Astrocyte (in vitro differentiated cells and primary cell): ENCODE measurements at regions not wholly inside any gene's neighbourhood (a gene's known extent, or its start where the extent isn't known, plus 50 kb on each side); places are given as distances from the start of the nearest gene placed in this dataset.

Source experiments
- DNase-seq: peaks from one replicate; pipeline ENCODE4 v3.0.0-alpha.2; 2010; ENCODE audit warnings: low read depth
- FAIRE-seq: peaks from 2 replicates; lab custom pipeline; 2011; peaks lifted over from hg19 to GRCh38; lab: Jason Lieb, UNC
- H2AFZ ChIP-seq: 2 replicates; pipeline ENCODE4 v1.6.0; 2012; ENCODE audit warnings: low read depth, low read length, inconsistent platforms
- H3K27ac ChIP-seq: 2 replicates; pipeline ENCODE4 v1.5.1; 2011; ENCODE audit warnings: low read depth, low read length, inconsistent platforms
- H3K27me3 ChIP-seq: 2 replicates; pipeline ENCODE4 v1.6.0; 2011; ENCODE audit warnings: low read length, inconsistent platforms; ENCODE audit not compliant: insufficient read depth
- H3K36me3 ChIP-seq: 2 replicates; pipeline ENCODE4 v1.5.1; 2011; ENCODE audit warnings: low read length, inconsistent platforms; ENCODE audit not compliant: insufficient read depth
- H3K4me1 ChIP-seq: 2 replicates; pipeline ENCODE4 v1.5.1; 2011; ENCODE audit warnings: low read length, inconsistent platforms; ENCODE audit not compliant: insufficient read depth
- H3K4me2 ChIP-seq: 2 replicates; pipeline ENCODE4 v1.6.0; 2012; ENCODE audit warnings: low read length, inconsistent platforms
- H3K4me3 ChIP-seq: 2 replicates; pipeline ENCODE4 v1.5.1; 2011; ENCODE audit warnings: low read depth, mild to moderate bottlenecking, low read length, inconsistent platforms; ENCODE audit not compliant: insufficient read depth
- H3K79me2 ChIP-seq: 2 replicates; pipeline ENCODE4 v1.6.0; 2012; ENCODE audit warnings: mild to moderate bottlenecking, low read length, inconsistent platforms; ENCODE audit not compliant: insufficient read depth
- H3K9ac ChIP-seq: 2 replicates; pipeline ENCODE4 v1.6.0; 2012; ENCODE audit warnings: mild to moderate bottlenecking, low read length, inconsistent platforms
- H3K9me3 ChIP-seq: 2 replicates; pipeline ENCODE4 v1.5.1; 2012; ENCODE audit warnings: low read depth, mild to moderate bottlenecking, low read length, inconsistent platforms; ENCODE audit not compliant: insufficient read depth
- H4K20me1 ChIP-seq: 2 replicates; pipeline ENCODE4 v1.6.0; 2012; ENCODE audit warnings: low read length, inconsistent platforms; ENCODE audit not compliant: insufficient read depth
- H3K27ac Mint-ChIP-seq: one replicate; pipeline ENCODE4 v1.8.0; 2021; ENCODE audit warnings: mild to moderate bottlenecking, mixed read lengths; ENCODE audit not compliant: unreplicated experiment
- H3K27me3 Mint-ChIP-seq: one replicate; pipeline ENCODE4 v1.8.0; 2021; ENCODE audit warnings: low read depth, mixed read lengths; ENCODE audit not compliant: unreplicated experiment
- H3K36me3 Mint-ChIP-seq: one replicate; pipeline ENCODE4 v1.8.0; 2021; ENCODE audit warnings: low read depth, mixed read lengths; ENCODE audit not compliant: unreplicated experiment
- H3K4me1 Mint-ChIP-seq: one replicate; pipeline ENCODE4 v1.8.0; 2021; ENCODE audit warnings: low read depth, mixed read lengths; ENCODE audit not compliant: unreplicated experiment
- H3K4me3 Mint-ChIP-seq: one replicate; pipeline ENCODE4 v1.8.0; 2021; ENCODE audit warnings: mild to moderate bottlenecking, moderate library complexity, mixed read lengths; ENCODE audit not compliant: unreplicated experiment
- H3K9me3 Mint-ChIP-seq: one replicate; pipeline ENCODE4 v1.8.0; 2021; ENCODE audit warnings: mild to moderate bottlenecking, mixed read lengths; ENCODE audit not compliant: unreplicated experiment
- EZH2 ChIP-seq: IDR thresholded peaks from 2 replicates; pipeline ENCODE4 v1.6.1; 2012; ENCODE audit warnings: mild to moderate bottlenecking, low read length, inconsistent platforms; ENCODE audit not compliant: insufficient read depth
- TF ChIP-seq, protein P1 (sequence below): IDR thresholded peaks from 2 replicates; pipeline ENCODE4 v1.5.1; 2011; ENCODE audit warnings: low read depth, mild to moderate bottlenecking, inconsistent platforms, low read length, moderate library complexity; ENCODE audit not compliant: insufficient read depth

GRCh38 chr4:35347276-35347675 lies 897.0 kb downstream of the ARAP2 start:
- no peaks in the 10 kb centered on the region for H3K79me2 ChIP-seq
- peaks cover 5% of the 10 kb centered on the region for H3K9me3 ChIP-seq
- no peak for DNase-seq
- H3K27ac ChIP-seq: no peak overlapping the region
- no peaks in the 10 kb centered on the region for H4K20me1 ChIP-seq
- no peak for FAIRE-seq
- Mint-ChIP-seq H3K4me1 (no peaks in the 10 kb centered on the region), H3K4me3 (no peak overlapping the region), H3K36me3 (no peaks in the 10 kb centered on the region), H3K27ac (no peak overlapping the region), H3K27me3 (no peaks in the 10 kb centered on the region), H3K9me3 (peaks cover 21% of the 10 kb centered on the region)
- no peak overlapping the region for H3K4me3 ChIP-seq
- H2AFZ ChIP-seq: no peak overlapping the region
- no peak overlapping the region for H3K9ac ChIP-seq
- no peaks in the 10 kb centered on the region for H3K4me1 ChIP-seq
- no peaks in the 10 kb centered on the region for H3K36me3 ChIP-seq
- H3K4me2 ChIP-seq: no peak overlapping the region
- TF ChIP-seq, protein P1, sequence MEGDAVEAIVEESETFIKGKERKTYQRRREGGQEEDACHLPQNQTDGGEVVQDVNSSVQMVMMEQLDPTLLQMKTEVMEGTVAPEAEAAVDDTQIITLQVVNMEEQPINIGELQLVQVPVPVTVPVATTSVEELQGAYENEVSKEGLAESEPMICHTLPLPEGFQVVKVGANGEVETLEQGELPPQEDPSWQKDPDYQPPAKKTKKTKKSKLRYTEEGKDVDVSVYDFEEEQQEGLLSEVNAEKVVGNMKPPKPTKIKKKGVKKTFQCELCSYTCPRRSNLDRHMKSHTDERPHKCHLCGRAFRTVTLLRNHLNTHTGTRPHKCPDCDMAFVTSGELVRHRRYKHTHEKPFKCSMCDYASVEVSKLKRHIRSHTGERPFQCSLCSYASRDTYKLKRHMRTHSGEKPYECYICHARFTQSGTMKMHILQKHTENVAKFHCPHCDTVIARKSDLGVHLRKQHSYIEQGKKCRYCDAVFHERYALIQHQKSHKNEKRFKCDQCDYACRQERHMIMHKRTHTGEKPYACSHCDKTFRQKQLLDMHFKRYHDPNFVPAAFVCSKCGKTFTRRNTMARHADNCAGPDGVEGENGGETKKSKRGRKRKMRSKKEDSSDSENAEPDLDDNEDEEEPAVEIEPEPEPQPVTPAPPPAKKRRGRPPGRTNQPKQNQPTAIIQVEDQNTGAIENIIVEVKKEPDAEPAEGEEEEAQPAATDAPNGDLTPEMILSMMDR: no peak
- TF ChIP-seq EZH2: no peak
- no peaks in the 10 kb centered on the region for H3K27me3 ChIP-seq

DNA sequence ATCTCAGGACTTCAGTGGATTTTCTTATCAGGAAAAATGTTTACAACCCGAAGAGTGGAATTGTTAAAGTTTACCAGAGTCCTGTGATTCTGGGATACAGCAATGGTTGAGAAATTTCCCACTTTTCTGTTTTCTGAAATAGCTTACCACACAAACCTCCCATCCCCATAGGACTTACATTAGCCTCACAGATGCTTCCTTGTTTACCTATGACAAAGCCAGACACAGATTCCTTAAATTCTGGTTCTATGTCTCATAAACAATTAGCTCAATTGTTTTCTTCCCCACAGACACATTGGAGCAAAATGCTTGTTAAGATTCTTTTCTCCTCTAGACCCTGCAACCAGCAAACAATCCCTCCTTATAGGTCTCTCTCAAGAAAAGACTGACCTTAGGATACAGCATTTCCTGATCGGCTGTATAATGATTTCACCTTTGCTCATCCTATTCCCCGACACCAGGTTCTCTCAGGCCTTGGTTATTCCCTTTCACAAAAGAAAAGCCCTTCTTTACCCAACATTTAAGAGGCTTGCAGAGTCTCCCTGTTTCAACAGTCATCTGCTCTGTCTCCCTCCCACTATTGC lies 886.2 kb downstream of the ARAP2 start:
- Histone ChIP-seq H3K4me3 (no peak overlapping the region), H3K4me2 (no peak overlapping the region), H3K9me3 (no peaks in the 10 kb centered on the region), H3K9ac (no peak overlapping the region), H3K27ac (no peak overlapping the region), H3K4me1 (no peaks in the 10 kb centered on the region), H3K36me3 (no peaks in the 10 kb centered on the region), H3K79me2 (no peaks in the 10 kb centered on the region), H3K27me3 (no peaks in the 10 kb centered on the region), H4K20me1 (no peaks in the 10 kb centered on the region), H2AFZ (no peak overlapping the region)
- H3K4me3 Mint-ChIP-seq: no peak overlapping the region
- peaks cover 3% of the 10 kb centered on the region for H3K9me3 Mint-ChIP-seq
- peaks cover 10% of the 10 kb centered on the region for H3K4me1 Mint-ChIP-seq
- H3K27me3 Mint-ChIP-seq: no peaks in the 10 kb centered on the region
- no peak overlapping the region for H3K27ac Mint-ChIP-seq
- no peaks in the 10 kb centered on the region for H3K36me3 Mint-ChIP-seq
- FAIRE-seq: no peak
- TF ChIP-seq, protein P1: no peak
- TF ChIP-seq EZH2: no peak
- no peak for DNase-seq

- Histone ChIP-seq H3K4me3 (no peak overlapping the region), H3K4me1 (no peaks in the 10 kb centered on the region), H4K20me1 (no peaks in the 10 kb centered on the region), H3K9ac (no peak overlapping the region), H3K9me3 (peaks cover 4% of the 10 kb centered on the region), H2AFZ (no peak overlapping the region), H3K4me2 (no peak overlapping the region), H3K27ac (no peak overlapping the region), H3K79me2 (no peaks in the 10 kb centered on the region), H3K36me3 (no peaks in the 10 kb centered on the region), H3K27me3 (no peaks in the 10 kb centered on the region)
- Mint-ChIP-seq H3K4me1 (no peaks in the 10 kb centered on the region), H3K36me3 (no peaks in the 10 kb centered on the region), H3K27ac (no peak overlapping the region), H3K27me3 (no peaks in the 10 kb centered on the region), H3K9me3 (peaks cover 1% of the 10 kb centered on the region), H3K4me3 (no peak overlapping the region)
- no peak for FAIRE-seq
- DNase-seq: no peak
- no peak for TF ChIP-seq EZH2
- TF ChIP-seq, protein P1: no peak
Observed at GRCh38 chr4:35364321-35364870, 879.9 kb downstream of the ARAP2 start.
